GM18508 (cell line): ENCODE measurements at regions not wholly inside any gene's neighbourhood (a gene's known extent, or its start where the extent isn't known, plus 50 kb on each side); places are given as distances from the start of the nearest gene placed in this dataset.

Source experiments
- ATAC-seq: cut with Tn5 transposase; IDR thresholded peaks from one replicate; pipeline ENCODE4 v1.9.1; 2021; ENCODE audit warnings: moderate number of reproducible peaks; ENCODE audit not compliant: insufficient read depth, unreplicated experiment

- ATAC-seq: no peak
Observed at GRCh38 chr15:31799319-31799714, 231.0 kb upstream of the CHRNA7 start.

- peak; percentile 76 for ATAC-seq
Observed at GRCh38 chr15:31799715-31800321, 230.5 kb upstream of the CHRNA7 start.

GRCh38 chr15:31801152-31801551, 229.2 kb upstream of the CHRNA7 start:
- ATAC-seq: no peak

GRCh38 chr15:31802761-31803160, 227.6 kb upstream of the CHRNA7 start:
- ATAC-seq: no peak

GRCh38 chr15:31803388-31803884, 226.9 kb upstream of the CHRNA7 start:
- no peak for ATAC-seq

GRCh38 chr15:31805090-31805662, 225.1 kb upstream of the CHRNA7 start:
- ATAC-seq: no peak

- no peak for ATAC-seq
Observed at GRCh38 chr15:31806106-31806505, 224.2 kb upstream of the CHRNA7 start.

- ATAC-seq: no peak
Observed at GRCh38 chr15:31811641-31812040, 218.7 kb upstream of the CHRNA7 start.

GRCh38 chr15:31814082-31814481, 216.2 kb upstream of the CHRNA7 start:
- ATAC-seq: no peak

GRCh38 chr15:31815411-31816155, 214.7 kb upstream of the CHRNA7 start:
- ATAC-seq: no peak

GRCh38 chr15:31822463-31822862, 207.9 kb upstream of the CHRNA7 start:
- ATAC-seq: no peak

- no peak for ATAC-seq
Observed at GRCh38 chr15:31824024-31824423, 206.3 kb upstream of the CHRNA7 start.

- no peak for ATAC-seq
Observed at GRCh38 chr15:31828594-31828993, 201.7 kb upstream of the CHRNA7 start.

GRCh38 chr15:31830591-31830990, 199.7 kb upstream of the CHRNA7 start:
- no peak for ATAC-seq

- ATAC-seq: no peak
Observed at GRCh38 chr15:31831596-31831995, 198.7 kb upstream of the CHRNA7 start.

GRCh38 chr15:31834654-31835053, 195.7 kb upstream of the CHRNA7 start:
- no peak for ATAC-seq

- no peak for ATAC-seq
Observed at GRCh38 chr15:31839388-31839787, 190.9 kb upstream of the CHRNA7 start.

- no peak for ATAC-seq
Observed at GRCh38 chr15:31840849-31841476, 189.4 kb upstream of the CHRNA7 start.

GRCh38 chr15:31842532-31843195, 187.7 kb upstream of the CHRNA7 start:
- no peak for ATAC-seq

GRCh38 chr15:31843426-31844055, 186.8 kb upstream of the CHRNA7 start:
- ATAC-seq: no peak
